ENCODE measurements at regions not wholly inside any gene's neighbourhood (a gene's known extent, or its start where the extent isn't known, plus 50 kb on each side); places are given as distances from the start of the nearest gene placed in this dataset.

- no peak for ATAC-seq (ENCODE audit: low read depth)
- no peak overlapping the region for H3K27ac ChIP-seq (ENCODE audit: poor library complexity, severe bottlenecking)
- no peaks in the 10 kb centered on the region for H3K27me3 ChIP-seq (ENCODE audit: insufficient read depth, poor library complexity, severe bottlenecking)
- H3K9me3 ChIP-seq (ENCODE audit: severe bottlenecking), result no peaks in the 10 kb centered on the region
- TF ChIP-seq, protein P1, sequence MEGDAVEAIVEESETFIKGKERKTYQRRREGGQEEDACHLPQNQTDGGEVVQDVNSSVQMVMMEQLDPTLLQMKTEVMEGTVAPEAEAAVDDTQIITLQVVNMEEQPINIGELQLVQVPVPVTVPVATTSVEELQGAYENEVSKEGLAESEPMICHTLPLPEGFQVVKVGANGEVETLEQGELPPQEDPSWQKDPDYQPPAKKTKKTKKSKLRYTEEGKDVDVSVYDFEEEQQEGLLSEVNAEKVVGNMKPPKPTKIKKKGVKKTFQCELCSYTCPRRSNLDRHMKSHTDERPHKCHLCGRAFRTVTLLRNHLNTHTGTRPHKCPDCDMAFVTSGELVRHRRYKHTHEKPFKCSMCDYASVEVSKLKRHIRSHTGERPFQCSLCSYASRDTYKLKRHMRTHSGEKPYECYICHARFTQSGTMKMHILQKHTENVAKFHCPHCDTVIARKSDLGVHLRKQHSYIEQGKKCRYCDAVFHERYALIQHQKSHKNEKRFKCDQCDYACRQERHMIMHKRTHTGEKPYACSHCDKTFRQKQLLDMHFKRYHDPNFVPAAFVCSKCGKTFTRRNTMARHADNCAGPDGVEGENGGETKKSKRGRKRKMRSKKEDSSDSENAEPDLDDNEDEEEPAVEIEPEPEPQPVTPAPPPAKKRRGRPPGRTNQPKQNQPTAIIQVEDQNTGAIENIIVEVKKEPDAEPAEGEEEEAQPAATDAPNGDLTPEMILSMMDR (IDR thresholded peaks at IDR 0.05; ENCODE audit: poor library complexity, severe bottlenecking), result no peak
- H3K4me1 ChIP-seq (ENCODE audit: insufficient read depth, poor library complexity, severe bottlenecking), result no peaks in the 10 kb centered on the region
- no peak overlapping the region for H3K4me3 ChIP-seq (ENCODE audit: severe bottlenecking)
- H3K36me3 ChIP-seq (ENCODE audit: low read depth), result no peaks in the 10 kb centered on the region
- DNase-seq (ENCODE audit: low spot score), result no peak
These were observed 385.9 kb upstream of the SPRY2 start for GRCh38 chr13:80726868-80727267.

DNA sequence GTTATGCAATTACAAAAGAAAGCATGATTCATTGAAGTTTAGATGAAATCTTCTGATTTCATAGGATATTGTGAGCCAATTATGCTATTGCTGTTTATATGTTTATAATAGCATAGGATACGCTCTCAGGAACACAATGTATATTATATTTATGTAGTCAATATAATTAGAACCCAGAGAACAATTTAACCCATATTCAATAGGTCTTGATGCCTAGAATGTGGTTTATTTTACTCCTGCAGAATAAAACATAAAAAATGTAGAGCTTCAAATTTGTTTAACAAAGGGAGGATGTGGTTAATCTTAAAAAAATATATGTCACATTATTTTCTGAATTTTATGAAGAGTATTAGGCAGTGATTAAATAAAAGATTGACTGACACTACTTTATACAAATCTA lies 380.8 kb upstream of the SPRY2 start:
- Histone ChIP-seq H3K27ac (ENCODE audit: poor library complexity, severe bottlenecking) (no peak overlapping the region), H3K4me1 (ENCODE audit: insufficient read depth, poor library complexity, severe bottlenecking) (no peaks in the 10 kb centered on the region), H3K4me3 (ENCODE audit: severe bottlenecking) (no peak overlapping the region), H3K9me3 (ENCODE audit: severe bottlenecking) (peaks cover 3% of the 10 kb centered on the region), H3K27me3 (ENCODE audit: insufficient read depth, poor library complexity, severe bottlenecking) (no peaks in the 10 kb centered on the region), H3K36me3 (ENCODE audit: low read depth) (no peaks in the 10 kb centered on the region)
- no peak for DNase-seq (ENCODE audit: low spot score)
- no peak for ATAC-seq (ENCODE audit: low read depth)
- TF ChIP-seq, protein P1 (IDR thresholded peaks at IDR 0.05; ENCODE audit: poor library complexity, severe bottlenecking), result no peak

GRCh38 chr13:80718970-80719369 lies 378.0 kb upstream of the SPRY2 start:
- no peaks in the 10 kb centered on the region for H3K27me3 ChIP-seq (ENCODE audit: insufficient read depth, poor library complexity, severe bottlenecking)
- peaks cover 3% of the 10 kb centered on the region for H3K9me3 ChIP-seq (ENCODE audit: severe bottlenecking)
- ATAC-seq (ENCODE audit: low read depth) (no peak), DNase-seq (ENCODE audit: low spot score) (no peak)
- no peak overlapping the region for H3K27ac ChIP-seq (ENCODE audit: poor library complexity, severe bottlenecking)
- H3K36me3 ChIP-seq (ENCODE audit: low read depth), result no peaks in the 10 kb centered on the region
- no peak overlapping the region for H3K4me3 ChIP-seq (ENCODE audit: severe bottlenecking)
- TF ChIP-seq, protein P1 (IDR thresholded peaks at IDR 0.05; ENCODE audit: poor library complexity, severe bottlenecking), result no peak
- no peaks in the 10 kb centered on the region for H3K4me1 ChIP-seq (ENCODE audit: insufficient read depth, poor library complexity, severe bottlenecking)

DNA sequence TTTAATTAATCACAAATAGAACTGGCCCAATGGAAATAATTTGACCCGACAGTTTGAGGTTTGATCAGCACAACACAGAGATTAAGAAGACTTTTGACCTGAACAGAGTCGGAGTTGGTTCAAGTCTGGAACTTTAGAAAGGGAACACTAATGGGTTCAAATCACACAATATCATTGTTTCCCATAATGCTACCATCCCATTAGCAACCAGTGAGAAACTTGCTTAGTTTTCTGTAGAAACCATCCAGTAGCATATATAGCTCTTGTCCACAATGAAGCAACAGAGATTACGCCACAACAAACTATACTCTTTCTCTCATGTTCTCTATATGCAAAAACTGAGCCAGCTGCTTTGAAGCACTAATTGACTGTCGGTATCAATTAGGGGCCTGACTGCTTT lies 376.9 kb upstream of the SPRY2 start:
- Histone ChIP-seq H3K27ac (ENCODE audit: poor library complexity, severe bottlenecking) (no peak overlapping the region), H3K36me3 (ENCODE audit: low read depth) (no peaks in the 10 kb centered on the region), H3K4me3 (ENCODE audit: severe bottlenecking) (no peak overlapping the region), H3K27me3 (ENCODE audit: insufficient read depth, poor library complexity, severe bottlenecking) (no peaks in the 10 kb centered on the region), H3K4me1 (ENCODE audit: insufficient read depth, poor library complexity, severe bottlenecking) (no peaks in the 10 kb centered on the region), H3K9me3 (ENCODE audit: severe bottlenecking) (peaks cover 3% of the 10 kb centered on the region)
- DNase-seq (ENCODE audit: low spot score), result no peak
- TF ChIP-seq, protein P1 (IDR thresholded peaks at IDR 0.05; ENCODE audit: poor library complexity, severe bottlenecking), result no peak
- no peak for ATAC-seq (ENCODE audit: low read depth)

- H3K27me3 ChIP-seq (ENCODE audit: insufficient read depth, poor library complexity, severe bottlenecking), result no peaks in the 10 kb centered on the region
- no peak for ATAC-seq (ENCODE audit: low read depth)
- H3K4me3 ChIP-seq (ENCODE audit: severe bottlenecking), result no peak overlapping the region
- no peaks in the 10 kb centered on the region for H3K36me3 ChIP-seq (ENCODE audit: low read depth)
- DNase-seq (ENCODE audit: low spot score), result no peak
- peaks cover 3% of the 10 kb centered on the region for H3K9me3 ChIP-seq (ENCODE audit: severe bottlenecking)
- no peaks in the 10 kb centered on the region for H3K4me1 ChIP-seq (ENCODE audit: insufficient read depth, poor library complexity, severe bottlenecking)
- TF ChIP-seq, protein P1 (IDR thresholded peaks at IDR 0.05; ENCODE audit: poor library complexity, severe bottlenecking), result no peak
- H3K27ac ChIP-seq (ENCODE audit: poor library complexity, severe bottlenecking), result no peak overlapping the region
These were observed 375.7 kb upstream of the SPRY2 start for GRCh38 chr13:80716610-80717081.
